HepG2 (cell line): ENCODE measurements at regions not wholly inside any gene's neighbourhood (a gene's known extent, or its start where the extent isn't known, plus 50 kb on each side); places are given as distances from the start of the nearest gene placed in this dataset.

Experiments used
- ARID5B ChIP-seq: IDR thresholded peaks from 2 replicates; pipeline ENCODE4 v1.4.0; 2020; ENCODE audit warnings: mild to moderate bottlenecking, missing genetic modification reagents
- CEBPG ChIP-seq: IDR thresholded peaks from 2 replicates; pipeline ENCODE4 v1.6.1; 2016
- CTCF ChIP-seq: sonication (generic); formaldehyde crosslinking; IDR thresholded peaks from 2 replicates; pipeline ENCODE4 v1.5.0; 2020; ENCODE audit warnings: mild to moderate bottlenecking, missing genetic modification reagents, moderate library complexity
- DRAP1 ChIP-seq: IDR thresholded peaks from 2 replicates; pipeline ENCODE4 v1.6.1; 2016; ENCODE audit warnings: missing genetic modification reagents, missing compliant biosample characterization
- FOXA3 ChIP-seq: IDR thresholded peaks from 2 replicates; pipeline ENCODE4 v1.6.1; 2016; ENCODE audit warnings: missing genetic modification reagents, missing compliant biosample characterization
- REPIN1 ChIP-seq: sonication (generic); formaldehyde crosslinking; IDR thresholded peaks from 2 replicates; pipeline ENCODE4 v1.8.0; 2022; ENCODE audit warnings: missing genetic modification reagents, low read depth, mild to moderate bottlenecking, borderline replicate concordance
- RFX5 ChIP-seq: IDR thresholded peaks from 2 replicates; pipeline ENCODE4 v1.6.1; 2011; ENCODE audit warnings: low read depth, low read length, improper control_type of control experiment
- SIX4 ChIP-seq: sonication (generic); formaldehyde crosslinking; IDR thresholded peaks from 2 replicates; pipeline ENCODE4 v1.4.0; 2020; ENCODE audit warnings: missing genetic modification reagents
- SP140L ChIP-seq: sonication (generic); formaldehyde crosslinking; IDR thresholded peaks from 2 replicates; pipeline ENCODE4 v1.4.0; 2020; ENCODE audit warnings: missing genetic modification reagents, borderline replicate concordance
- TRAFD1 ChIP-seq: sonication (generic); formaldehyde crosslinking; IDR thresholded peaks from 2 replicates; pipeline ENCODE4 v1.5.1; 2020; ENCODE audit warnings: missing genetic modification reagents, mild to moderate bottlenecking, borderline replicate concordance
- U2AF1 ChIP-seq: fragments of 200-400 bp; formaldehyde crosslinking; optimal IDR thresholded peaks from 2 replicates; pipeline ENCODE3; 2017; ENCODE audit warnings: mild to moderate bottlenecking, low read depth, low read length
- ZBTB4 ChIP-seq: sonication (generic); formaldehyde crosslinking; IDR thresholded peaks from 2 replicates; pipeline ENCODE4 v1.4.0; 2020; ENCODE audit warnings: missing genetic modification reagents, mild to moderate bottlenecking, borderline replicate concordance
- ZNF121 ChIP-seq: sonication (generic); formaldehyde crosslinking; IDR thresholded peaks from 2 replicates; pipeline ENCODE4 v1.5.0; 2020; ENCODE audit warnings: mild to moderate bottlenecking, missing genetic modification reagents
- ZNF138 ChIP-seq: sonication (generic); formaldehyde crosslinking; IDR thresholded peaks from 2 replicates; pipeline ENCODE4 v1.5.0; 2020; ENCODE audit warnings: mild to moderate bottlenecking, low read depth, missing genetic modification reagents
- ZNF160 ChIP-seq: sonication (generic); formaldehyde crosslinking; IDR thresholded peaks from 2 replicates; pipeline ENCODE4 v1.8.0; 2022; ENCODE audit warnings: mild to moderate bottlenecking, inconsistent platforms, missing genetic modification reagents
- ZNF34 ChIP-seq: sonication (generic); formaldehyde crosslinking; IDR thresholded peaks from 2 replicates; pipeline ENCODE4 v1.4.0; 2020; ENCODE audit warnings: mild to moderate bottlenecking, missing genetic modification reagents, borderline replicate concordance
- ZNF644 ChIP-seq: IDR thresholded peaks from 2 replicates; pipeline ENCODE4 v1.6.1; 2016; ENCODE audit warnings: low read depth

GRCh38 chr9:96116275-96117064, 185.5 kb downstream of the HSD17B3 start (continued):
- TF ChIP-seq CEBPG (CRISPR knock-in tag) (peak; percentile 92), ZNF34 (CRISPR knock-in tag) (no peak), SP140L (CRISPR knock-in tag) (no peak), ZNF160 (CRISPR knock-in tag) (no peak), ARID5B (peak; percentile 61), ZNF138 (CRISPR knock-in tag) (no peak), DRAP1 (CRISPR knock-in tag) (0 out of 2 replicates have a peak, but pooled peaks have one; percentile 30), TRAFD1 (CRISPR knock-in tag) (no peak), ZNF644 (CRISPR knock-in tag) (peak; percentile 48; the same call in 1 of the 2 replicates), RFX5 (no peak), SIX4 (CRISPR knock-in tag) (no peak), U2AF1 (no peak), ZNF121 (peak; percentile 87), ZBTB4 (CRISPR knock-in tag) (0 out of 2 replicates have a peak, but pooled peaks have one; percentile 20), FOXA3 (0 out of 2 replicates have a peak, but pooled peaks have one; percentile 9), REPIN1 (CRISPR knock-in tag) (peak; percentile 57; the same call in 1 of the 2 replicates), CTCF (CRISPR knock-in tag) (0 out of 2 replicates have a peak, but pooled peaks have one; percentile 5)
